GM19395 (cell line): ENCODE measurements at regions not wholly inside any gene's neighbourhood (a gene's known extent, or its start where the extent isn't known, plus 50 kb on each side); places are given as distances from the start of the nearest gene placed in this dataset.
"Not testable (repeated sequence)": the region's sequence is repeated elsewhere in the genome, so short reads cannot be mapped to it uniquely, and the experiment has no call there.

ENCODE experiments used
- ATAC-seq: cut with Tn5 transposase; IDR thresholded peaks from one replicate; pipeline ENCODE4 v1.9.1; 2021; ENCODE audit warnings: mild to moderate bottlenecking, moderate library complexity; ENCODE audit not compliant: unreplicated experiment

DNA sequence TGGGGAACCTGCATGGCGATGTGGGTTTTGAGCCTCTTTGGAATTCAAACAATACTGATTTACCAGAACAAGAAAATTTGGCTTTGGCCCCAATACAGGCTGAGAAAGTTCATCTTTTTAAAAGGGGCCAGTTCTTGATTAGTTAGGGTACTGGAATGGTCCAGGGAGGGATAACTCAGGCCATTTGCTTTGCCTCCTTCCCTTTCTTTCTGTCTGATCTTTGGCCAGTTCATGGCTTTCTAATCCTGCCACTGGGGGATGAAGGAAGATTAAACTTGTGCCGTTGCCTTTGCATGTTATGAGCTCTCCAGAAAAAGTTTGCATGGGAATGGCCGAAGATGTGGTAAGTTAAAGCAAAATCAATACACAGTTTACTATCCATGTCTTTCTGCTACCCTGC, 78.4 kb downstream of the ADAMTS15 start:
- ATAC-seq: no peak

DNA sequence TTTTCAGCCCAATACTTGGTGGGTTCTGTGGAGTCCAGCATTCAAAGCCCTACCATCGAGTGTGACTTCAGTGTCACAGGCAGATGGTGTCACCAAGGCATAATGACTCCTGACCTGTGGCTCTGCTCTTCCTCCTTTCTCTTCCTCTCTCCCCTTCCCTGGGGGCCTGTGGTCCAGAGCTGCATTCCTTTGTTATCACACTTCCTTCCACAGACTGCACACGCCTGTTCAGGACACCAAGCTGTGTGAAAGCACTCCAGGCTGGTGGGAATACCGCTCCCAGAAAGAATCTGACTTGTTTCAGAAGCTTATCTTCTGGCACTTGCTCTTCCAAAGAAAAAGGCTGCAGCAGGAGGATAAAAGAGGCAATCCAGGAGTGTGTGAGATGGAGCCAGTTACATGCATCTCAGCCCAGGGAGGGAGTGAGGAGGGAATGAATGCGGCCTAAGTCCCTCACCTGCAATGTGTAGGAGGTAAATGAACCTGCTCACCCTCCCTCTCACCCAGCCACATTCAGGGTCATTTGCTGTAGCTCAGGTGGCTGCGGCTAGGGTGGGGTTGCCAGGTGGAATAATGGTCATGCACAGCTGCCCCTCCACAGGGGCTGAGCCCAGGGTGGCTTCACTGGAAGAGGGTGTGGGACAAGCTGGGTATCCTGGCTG, 79.3 kb downstream of the ADAMTS15 start:
- ATAC-seq: no peak

DNA sequence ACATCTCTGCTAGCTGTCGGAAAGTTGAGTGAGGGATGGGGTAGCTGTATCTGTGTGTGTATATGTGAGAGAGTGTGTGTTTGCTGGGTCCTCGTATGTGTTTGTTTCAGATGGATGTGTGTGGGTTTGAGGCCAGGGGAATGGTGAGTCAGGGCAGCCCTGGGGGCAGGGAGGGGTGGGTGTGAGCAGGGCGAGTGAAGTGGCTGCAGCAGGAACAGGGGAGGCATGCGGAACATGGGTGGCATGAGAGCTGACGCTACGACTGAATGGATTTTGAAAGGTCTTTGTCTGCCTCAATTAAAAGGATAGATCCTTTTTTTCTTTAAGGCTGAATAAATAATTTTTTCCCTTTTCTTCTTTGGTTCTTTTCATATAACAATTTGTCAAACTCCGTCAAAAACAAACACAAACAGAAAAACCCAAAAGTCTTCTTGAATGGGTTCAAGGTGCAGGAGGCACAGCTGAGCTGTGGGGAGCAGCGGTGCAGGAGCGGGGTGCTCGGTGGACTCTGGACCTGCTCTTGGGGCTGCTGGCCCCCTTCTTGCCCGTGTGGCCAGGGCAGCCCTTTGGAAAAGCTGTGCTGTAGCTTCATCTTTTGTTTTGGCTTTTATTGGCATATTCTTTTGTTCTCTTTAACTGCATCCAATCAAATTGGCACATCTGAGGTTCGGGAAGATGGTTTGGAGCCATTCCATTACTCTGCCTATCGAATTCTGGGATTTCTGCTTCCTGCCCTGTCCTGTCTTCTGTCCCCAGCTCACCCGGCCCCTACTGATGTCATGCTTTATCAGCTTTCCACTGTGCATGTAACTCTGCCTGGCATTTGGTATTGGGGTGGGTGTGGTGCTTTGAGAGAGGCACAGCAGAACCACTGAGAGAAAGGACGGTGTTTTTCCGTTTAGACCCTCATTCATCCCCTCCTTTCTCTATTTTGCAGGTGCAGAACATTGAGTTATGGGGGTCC, 80.1 kb downstream of the ADAMTS15 start:
- ATAC-seq: no peak

DNA sequence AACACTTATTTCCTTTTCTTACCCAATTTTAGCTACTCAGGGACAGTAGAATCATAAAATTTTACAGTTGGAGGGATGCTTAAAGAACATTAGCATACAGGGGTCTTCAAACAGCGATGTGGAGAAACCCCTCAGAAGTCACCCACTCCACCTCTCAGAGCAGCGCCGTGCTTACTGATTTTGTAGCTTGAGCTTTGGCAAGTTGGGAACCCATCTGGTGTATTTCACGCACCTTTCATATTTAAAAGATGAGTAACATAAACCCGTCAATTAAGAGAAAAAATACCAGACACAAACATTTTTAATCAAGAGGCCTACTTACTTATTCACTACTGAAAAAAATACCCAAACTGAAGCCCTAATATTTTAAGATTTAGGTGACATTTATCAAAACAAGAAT, 80.9 kb downstream of the ADAMTS15 start:
- ATAC-seq: no peak

DNA sequence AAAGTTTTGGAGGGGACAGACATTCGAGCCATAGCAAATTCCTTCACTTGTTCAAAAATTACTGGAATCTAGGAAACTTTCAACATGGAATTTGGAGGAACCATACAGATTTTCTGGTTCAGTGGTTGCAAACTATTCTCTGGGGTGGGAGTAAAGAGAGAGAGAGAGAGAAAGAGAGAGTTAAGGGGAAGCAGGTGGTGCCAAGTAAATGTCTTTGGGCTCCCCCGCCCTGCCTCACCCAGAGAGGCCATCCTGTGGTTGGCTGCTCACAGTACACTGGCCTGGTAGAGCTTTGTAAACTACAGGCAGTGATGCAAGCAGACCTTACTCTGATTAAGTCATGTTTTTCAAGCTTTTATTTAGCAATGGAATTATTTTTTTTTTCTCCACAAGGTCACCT, 82.6 kb downstream of the ADAMTS15 start:
- no peak for ATAC-seq

DNA sequence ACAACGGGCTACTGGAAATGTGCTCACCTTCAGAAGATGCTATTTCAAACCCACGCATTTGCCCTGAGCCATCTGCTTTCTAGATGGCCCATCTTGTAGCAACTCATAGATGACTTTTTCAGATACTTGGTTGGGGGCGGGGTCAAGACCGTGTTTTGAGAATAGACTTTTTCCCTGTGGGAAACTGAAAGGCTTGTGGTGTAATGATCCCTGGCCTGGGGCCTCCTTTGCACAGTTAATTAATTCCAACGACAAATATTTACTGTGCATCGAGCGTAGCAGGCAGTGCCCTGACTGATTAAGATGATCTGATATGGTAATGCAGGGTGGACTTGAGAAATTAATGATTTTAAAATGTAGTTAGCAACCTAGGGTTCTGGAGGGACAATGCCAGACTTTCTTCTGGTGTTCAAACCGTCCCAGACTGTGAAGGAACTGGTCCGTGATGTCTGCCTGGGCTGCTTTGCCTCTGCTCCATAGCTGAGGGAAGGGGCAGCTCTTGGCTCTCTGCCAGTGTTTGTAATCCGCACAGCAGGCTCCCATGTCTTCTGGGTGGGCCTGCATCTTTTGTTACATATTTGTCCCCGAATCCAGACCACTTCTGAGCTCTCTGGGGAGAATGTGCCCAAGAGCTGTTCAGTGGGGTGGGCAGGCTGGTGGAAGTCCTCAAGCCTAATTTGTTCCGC, 84.8 kb downstream of the ADAMTS15 start:
- no peak for ATAC-seq

DNA sequence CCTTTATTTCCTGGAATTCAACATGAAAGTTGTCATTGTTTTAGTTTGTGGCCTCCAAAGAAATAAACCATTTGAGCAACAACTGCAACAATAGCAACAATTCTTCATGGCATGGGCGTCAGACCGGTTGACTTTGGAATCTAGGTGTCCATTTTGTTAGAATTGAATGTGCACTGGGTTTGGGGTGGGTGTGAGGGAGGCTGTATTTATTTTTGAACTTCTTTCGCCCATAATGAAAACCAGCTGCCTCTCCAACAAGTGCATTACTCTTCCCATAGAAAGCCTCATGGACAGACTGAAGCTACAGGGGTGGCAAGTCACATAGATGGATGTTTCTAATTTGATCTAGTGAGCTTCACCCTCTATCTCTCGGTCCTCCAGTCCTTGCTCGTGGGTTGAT, 85.4 kb downstream of the ADAMTS15 start:
- ATAC-seq: no peak

DNA sequence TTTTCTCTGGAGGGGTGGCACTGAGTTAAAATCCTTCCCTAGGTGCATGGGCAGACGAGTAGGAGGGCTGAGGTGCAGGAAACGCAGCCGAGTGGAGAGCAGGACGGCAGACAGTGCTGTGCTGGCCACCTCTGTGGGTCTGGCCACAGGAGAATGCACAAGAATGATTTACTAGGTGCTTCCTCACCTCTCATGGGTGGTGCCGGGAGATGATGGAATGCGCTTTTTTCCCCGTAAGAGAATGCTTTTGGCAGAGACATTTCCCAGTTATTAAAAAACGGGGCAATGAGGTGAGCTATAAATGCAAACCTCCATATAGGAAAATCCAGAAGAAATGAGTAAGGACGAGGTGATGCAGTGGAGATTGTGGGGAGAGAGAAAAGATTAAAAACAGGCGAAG, 86.1 kb downstream of the ADAMTS15 start:
- ATAC-seq: no peak

DNA sequence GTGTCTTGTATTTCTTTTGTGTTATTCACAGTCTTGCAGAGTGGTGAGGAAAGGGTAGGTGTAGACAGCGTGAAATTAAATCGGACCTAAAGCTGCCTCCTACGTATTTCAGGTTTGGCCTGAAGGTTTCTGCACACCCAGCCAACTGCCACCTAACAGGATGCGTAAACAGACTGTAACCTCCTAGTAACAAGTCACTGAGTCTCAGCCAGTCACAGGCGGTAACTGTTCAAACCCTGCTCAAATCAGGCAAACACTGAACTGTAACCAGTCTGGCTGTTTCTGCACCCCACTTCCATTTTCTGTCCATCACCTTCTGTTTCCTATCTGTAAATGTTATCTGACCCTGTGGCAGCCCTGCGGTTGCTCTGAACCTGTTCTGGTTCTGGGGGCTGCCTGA, 87.1 kb downstream of the ADAMTS15 start:
- ATAC-seq: no peak

DNA sequence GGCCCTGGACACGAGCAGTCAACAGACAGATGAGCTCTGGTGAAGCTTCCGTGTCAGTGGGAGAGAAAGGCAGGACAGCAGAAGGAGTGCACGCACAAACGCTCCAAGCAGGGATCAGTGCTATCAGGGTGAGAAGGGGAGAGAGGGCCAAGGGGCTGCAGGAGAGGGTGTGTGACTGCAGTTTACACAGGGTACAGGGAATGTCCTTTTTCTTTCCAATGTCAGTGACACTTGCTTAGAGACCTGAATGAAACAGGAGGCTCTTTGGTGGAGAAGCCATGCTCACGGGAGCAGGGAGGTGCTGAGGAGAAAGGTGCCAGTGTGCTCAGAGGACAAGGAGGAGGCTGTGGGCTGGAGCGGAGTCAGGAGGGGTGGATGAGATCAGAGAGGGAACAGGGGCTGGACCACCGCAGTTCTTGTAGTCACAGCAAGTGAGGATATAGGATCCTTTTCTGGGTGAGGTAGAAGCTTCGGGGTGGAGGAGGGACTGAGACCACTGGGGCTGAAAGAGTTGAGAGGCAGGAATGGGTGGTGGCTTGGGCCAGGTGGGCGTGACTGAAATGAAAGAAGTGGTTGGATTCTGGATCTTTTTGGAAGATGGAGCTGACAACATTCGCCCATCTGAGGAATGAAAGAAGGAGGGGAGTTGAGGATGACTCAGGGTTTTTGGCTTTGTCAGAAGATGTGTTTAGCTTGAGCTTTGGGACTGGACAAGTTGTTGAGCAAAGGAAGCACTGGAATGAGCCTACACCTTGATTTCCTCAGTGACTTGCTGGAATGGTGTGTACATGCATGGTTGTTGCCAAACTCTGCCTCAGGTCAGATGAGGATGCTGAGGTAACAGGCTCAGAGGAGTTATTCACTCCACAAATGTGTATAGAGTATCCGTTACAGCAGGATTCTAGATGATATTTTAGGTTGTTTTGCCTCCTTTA, 87.9 kb downstream of the ADAMTS15 start:
- ATAC-seq: no peak

DNA sequence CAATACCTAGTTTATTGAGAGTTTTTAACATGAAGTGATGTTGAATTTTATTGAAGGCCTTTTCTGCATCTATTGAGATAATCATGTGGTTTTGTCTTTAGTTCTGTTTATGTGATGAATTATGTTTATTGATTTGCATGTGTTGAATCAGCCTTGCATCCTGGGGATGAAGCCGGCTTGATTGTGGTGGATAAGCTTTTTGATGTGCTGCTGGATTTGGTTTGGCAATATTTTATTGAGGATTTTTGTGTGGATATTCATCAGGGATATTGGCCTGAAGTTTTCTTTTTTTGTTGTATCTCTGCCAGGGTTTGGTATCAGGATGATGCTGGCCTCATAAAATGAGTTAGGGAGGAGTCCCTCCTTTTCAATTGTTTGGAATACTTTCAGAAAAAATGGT, 91.2 kb downstream of the ADAMTS15 start:
- not testable (repeated sequence) for ATAC-seq

DNA sequence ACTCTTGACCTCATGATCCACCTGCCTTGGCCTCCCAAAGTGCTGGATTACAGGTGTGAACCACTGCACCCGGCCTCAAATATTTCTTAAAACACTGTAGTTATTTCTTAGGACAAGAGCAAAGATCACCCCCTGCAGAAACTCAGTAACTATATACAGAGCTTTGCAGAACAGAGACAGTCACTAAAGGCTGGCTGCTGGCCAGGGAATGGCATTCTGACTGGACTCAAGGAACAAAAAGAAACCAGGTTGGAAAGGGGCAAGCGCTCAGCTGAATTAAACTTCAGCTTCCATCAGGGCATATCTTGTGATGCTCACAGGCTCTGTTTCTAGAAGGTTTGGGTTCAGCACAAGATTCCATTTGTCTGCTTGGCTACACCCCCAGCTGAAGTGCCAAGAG, 95.8 kb downstream of the ADAMTS15 start:
- no peak for ATAC-seq

DNA sequence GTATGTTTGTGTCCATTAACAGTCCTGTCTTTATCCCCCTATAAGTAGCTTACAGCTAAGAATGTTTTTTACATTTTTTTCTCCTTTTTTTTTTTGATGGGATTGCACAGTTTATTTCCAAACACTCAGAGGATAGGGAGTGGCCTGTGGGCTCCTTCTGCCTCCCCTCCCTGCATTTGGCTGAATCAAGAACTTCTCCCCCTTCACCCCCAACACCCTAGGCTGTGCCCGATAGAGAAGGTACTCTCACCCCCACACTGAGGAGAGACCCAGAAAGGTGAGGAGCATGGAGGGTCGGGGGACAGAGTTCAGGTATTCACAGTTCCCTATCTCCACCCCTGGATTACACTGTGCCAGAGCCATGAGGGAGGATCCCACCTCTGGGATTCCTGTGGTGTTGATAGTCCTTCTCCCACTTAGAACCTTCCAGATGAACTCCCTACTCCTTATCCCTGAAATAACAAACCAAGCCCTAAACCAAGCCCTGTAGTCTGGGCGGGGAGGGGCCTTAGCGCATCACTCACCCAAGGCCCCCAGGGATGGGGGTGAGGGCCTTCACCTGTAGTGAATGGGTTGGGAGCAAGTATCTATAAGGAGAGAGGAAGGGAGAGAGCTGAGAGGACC, 97.1 kb downstream of the ADAMTS15 start:
- ATAC-seq: no peak

DNA sequence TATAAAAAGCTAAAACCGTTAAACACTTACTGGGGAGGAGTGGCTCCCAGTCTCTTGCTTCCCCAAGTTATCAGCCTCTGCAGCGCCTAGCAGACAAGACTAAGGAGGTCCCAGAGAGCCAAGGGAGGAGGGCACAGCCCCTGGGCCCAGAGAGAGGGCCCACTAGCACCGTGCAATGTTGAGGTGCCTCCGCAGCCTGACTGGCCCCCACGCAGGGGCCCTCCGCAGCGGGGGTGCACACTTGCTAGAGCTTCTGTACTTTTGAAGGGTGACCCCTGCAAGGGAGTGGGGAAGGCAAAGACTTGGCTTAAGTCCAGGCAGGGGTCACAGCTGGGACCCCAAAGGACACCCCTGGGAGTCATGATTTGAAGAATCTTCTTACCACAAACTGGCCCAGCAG, 98.0 kb downstream of the ADAMTS15 start:
- ATAC-seq: no peak

DNA sequence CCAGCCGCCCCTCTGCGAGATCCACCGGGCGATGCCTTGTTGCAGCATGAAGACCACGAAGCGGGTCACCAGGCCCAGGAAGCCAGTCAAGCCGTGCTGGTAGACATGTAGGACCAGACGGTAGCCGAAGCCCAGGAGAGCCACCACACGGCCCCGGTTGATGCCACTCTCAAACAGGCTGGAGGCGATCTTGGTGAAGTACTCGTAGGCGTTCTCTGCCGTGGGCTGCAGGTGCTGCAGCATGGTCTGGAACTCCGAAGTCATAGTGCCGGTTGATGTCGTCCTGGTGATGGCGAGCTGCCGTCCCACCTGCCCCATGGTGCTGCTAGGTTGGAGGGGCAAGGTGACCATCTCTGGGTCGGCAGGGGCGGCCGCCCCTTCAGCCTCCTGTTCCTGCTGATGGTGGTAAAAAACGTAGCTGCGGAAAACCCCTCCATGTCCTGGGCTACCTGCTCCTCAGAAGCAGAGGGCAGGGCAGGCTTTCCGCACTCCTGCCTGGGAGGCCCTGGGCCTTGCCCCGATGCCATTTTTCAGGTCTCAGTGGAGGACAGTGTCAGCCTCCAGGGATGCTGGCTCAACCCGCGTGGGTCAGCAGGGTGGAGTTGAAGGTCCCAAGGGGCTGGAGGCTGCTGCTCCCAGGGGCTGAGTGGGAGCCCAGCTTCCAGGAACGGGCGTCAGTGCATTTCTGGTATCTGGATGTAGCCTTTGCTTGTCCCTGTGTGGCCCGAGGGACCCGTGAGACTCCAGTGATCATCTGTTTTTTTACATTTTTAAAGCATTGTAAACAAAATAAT, 98.7 kb downstream of the ADAMTS15 start:
- ATAC-seq: no peak

DNA sequence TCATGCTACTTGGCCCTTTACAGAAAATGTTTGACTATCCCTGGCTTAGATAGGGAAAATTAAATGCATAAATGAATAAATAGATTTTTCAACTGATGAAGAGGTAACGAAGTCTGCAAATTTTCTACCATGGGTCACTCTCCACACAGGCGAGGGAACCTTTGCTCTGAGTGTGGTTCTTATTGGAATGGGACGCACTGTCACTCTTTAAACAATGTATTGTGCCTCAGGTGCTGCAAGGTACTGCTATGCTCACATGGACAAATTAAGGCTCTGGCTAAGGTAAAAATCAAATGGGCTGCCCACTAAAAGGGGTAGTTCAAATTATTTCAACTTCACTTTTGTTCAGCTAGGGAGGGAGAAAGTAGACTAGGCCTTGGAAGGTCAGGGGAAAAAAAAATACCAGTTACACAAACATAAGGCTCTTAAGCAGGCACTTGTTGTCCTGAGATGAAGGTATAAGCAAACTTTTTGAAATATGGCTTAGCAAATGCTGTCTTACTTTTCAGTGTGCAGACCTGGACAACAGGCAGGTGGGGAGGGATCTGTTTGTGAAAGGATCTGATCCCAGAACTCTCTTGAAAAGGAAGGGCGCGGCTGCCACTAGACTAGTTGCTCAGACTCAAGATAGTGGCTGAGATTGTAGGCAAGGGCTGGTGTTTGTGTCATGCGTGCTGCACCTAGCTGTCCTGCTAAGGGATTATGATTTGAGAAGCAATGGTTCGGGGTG, 99.5 kb downstream of the ADAMTS15 start:
- ATAC-seq: no peak

DNA sequence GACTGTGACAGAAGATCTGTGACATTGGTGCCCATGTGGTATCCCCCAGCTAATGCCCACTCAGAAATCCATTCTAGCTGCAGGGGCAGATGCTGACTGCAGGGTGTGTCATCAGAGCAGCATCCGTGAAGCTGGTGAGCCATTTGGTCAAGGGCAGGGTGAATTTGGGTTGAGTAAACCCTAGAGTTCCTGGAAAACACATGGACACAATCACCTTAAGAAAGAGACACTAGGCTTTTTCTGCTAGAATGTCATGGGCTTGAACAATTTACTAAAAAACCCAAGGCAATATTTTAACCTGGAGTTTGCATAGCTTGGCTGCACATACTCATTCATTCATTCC, 100.0 kb downstream of the ADAMTS15 start:
- no peak for ATAC-seq

DNA sequence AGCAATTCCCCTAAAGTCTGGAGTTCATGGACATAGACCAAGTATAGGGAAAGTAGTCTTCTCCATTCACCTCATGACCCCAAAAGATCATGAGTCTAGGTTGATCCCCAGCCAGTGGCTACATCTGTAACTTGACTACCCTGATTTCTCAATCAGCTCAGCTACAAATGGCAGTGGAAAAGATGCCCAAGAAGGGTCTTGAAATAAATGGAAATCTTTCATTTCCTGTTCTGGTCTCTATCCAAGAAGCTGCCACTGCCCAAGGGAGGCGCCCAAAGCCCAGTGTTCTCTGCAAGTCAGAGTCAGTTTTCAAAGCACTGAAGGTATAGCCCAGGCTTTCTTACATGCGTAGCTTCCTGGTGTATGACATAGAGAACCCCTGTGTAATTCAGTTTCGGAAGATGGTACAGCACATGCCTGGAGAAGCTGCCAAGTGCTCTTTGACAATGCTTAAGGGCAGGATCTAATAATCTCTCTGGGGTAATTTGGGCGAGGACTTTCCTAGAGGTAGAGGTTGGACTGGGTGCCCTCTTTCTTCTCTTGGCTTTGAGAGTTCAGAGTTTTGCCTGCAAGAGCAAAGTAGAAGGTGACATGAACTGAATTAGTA, 101.1 kb downstream of the ADAMTS15 start:
- no peak for ATAC-seq
